ENCODE measurements at regions not wholly inside any gene's neighbourhood (a gene's known extent, or its start where the extent isn't known, plus 50 kb on each side); places are given as distances from the start of the nearest gene placed in this dataset.

DNA sequence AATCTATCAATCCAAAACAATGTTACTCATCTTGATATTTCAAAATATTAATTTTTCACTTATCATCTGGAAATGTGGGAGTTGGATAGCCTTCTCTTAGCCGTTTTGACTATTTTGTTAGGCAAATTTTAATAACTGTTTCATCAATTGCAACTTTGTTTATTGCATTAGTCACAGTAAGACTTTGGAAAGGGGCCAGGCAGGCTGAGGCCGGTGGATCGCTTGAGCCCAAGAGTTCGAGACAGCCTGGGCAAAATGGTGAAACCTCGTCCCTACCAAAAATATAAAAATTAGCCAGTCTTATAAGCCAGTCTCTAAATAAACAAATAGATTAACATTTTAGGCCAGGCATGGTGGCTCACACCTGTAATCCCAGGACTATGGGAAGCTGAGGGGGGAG is 113.0 kb upstream of the NR5A2 start:
- TF ChIP-seq, protein P1, sequence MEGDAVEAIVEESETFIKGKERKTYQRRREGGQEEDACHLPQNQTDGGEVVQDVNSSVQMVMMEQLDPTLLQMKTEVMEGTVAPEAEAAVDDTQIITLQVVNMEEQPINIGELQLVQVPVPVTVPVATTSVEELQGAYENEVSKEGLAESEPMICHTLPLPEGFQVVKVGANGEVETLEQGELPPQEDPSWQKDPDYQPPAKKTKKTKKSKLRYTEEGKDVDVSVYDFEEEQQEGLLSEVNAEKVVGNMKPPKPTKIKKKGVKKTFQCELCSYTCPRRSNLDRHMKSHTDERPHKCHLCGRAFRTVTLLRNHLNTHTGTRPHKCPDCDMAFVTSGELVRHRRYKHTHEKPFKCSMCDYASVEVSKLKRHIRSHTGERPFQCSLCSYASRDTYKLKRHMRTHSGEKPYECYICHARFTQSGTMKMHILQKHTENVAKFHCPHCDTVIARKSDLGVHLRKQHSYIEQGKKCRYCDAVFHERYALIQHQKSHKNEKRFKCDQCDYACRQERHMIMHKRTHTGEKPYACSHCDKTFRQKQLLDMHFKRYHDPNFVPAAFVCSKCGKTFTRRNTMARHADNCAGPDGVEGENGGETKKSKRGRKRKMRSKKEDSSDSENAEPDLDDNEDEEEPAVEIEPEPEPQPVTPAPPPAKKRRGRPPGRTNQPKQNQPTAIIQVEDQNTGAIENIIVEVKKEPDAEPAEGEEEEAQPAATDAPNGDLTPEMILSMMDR (conservative IDR thresholded peaks at IDR 0.05 in 1 of 2, IDR thresholded peaks at IDR 0.05 in 1 of 2; ENCODE audit: extremely low read depth in 1 of 2, insufficient read depth in 1 of 2, low read depth in 1 of 2, low read length in 2 of 2) = no peak
- TF ChIP-seq EZH2 (IDR thresholded peaks at IDR 0.05; ENCODE audit: borderline replicate concordance, low read length) = no peak
